RKO (cell line): ENCODE measurements at regions not wholly inside any gene's neighbourhood (a gene's known extent, or its start where the extent isn't known, plus 50 kb on each side); places are given as distances from the start of the nearest gene placed in this dataset.

Source experiments
- DNase-seq: peaks from one replicate; pipeline ENCODE4 v3.0.0-alpha.2; 2016; ENCODE audit warnings: low spot score

- DNase-seq: no peak
Measured at GRCh38 chr5:125750147-125750860, 672.9 kb upstream of the GRAMD2B start.

- DNase-seq: no peak
Measured at GRCh38 chr5:125750861-125751186, 672.4 kb upstream of the GRAMD2B start.

- DNase-seq: no peak
Measured at GRCh38 chr5:125756456-125756855, 666.8 kb upstream of the GRAMD2B start.

GRCh38 chr5:125766706-125767105 is 656.5 kb upstream of the GRAMD2B start:
- DNase-seq: no peak

GRCh38 chr5:125775896-125776295 is 647.3 kb upstream of the GRAMD2B start:
- no peak for DNase-seq

GRCh38 chr5:125776656-125777139 is 646.5 kb upstream of the GRAMD2B start:
- no peak for DNase-seq

GRCh38 chr5:125778791-125779190 is 644.4 kb upstream of the GRAMD2B start:
- no peak for DNase-seq

GRCh38 chr5:125785407-125785806 is 637.8 kb upstream of the GRAMD2B start:
- DNase-seq: no peak

GRCh38 chr5:125786021-125786420 is 637.2 kb upstream of the GRAMD2B start:
- no peak for DNase-seq

- DNase-seq: no peak
Measured at GRCh38 chr5:125793470-125793869, 629.7 kb upstream of the GRAMD2B start.

GRCh38 chr5:125794922-125795321 is 628.3 kb upstream of the GRAMD2B start:
- no peak for DNase-seq

- DNase-seq: peak; percentile 34
Measured at GRCh38 chr5:125798307-125798706, 624.9 kb upstream of the GRAMD2B start.

- DNase-seq: no peak
Measured at GRCh38 chr5:125812651-125813050, 610.6 kb upstream of the GRAMD2B start.

- DNase-seq: no peak
Measured at GRCh38 chr5:125813221-125813974, 609.8 kb upstream of the GRAMD2B start.

- DNase-seq: no peak
Measured at GRCh38 chr5:125814119-125814518, 609.1 kb upstream of the GRAMD2B start.

- peak; percentile 33 for DNase-seq
Measured at GRCh38 chr5:125823572-125823971, 599.6 kb upstream of the GRAMD2B start.

- no peak for DNase-seq
Measured at GRCh38 chr5:125826214-125826613, 597.0 kb upstream of the GRAMD2B start.

- DNase-seq: no peak
Measured at GRCh38 chr5:125829349-125829748, 593.9 kb upstream of the GRAMD2B start.

GRCh38 chr5:125833398-125833797 is 589.8 kb upstream of the GRAMD2B start:
- DNase-seq: no peak

GRCh38 chr5:125834438-125835115 is 588.6 kb upstream of the GRAMD2B start:
- DNase-seq: no peak

- peak; percentile 40 for DNase-seq
Measured at GRCh38 chr5:125835293-125836172, 587.7 kb upstream of the GRAMD2B start.

GRCh38 chr5:125836256-125836655 is 587.0 kb upstream of the GRAMD2B start:
- no peak for DNase-seq
